NT2/D1 (cell line): ENCODE measurements at regions not wholly inside any gene's neighbourhood (a gene's known extent, or its start where the extent isn't known, plus 50 kb on each side); places are given as distances from the start of the nearest gene placed in this dataset.

Experiments
- DNase-seq: peaks from one replicate; pipeline ENCODE4 v3.0.0-alpha.2; 2011; ENCODE audit warnings: low read depth, low spot score
- H3K27me3 ChIP-seq: 2 replicates; pipeline ENCODE4 v1.6.0; 2011; ENCODE audit warnings: mild to moderate bottlenecking; ENCODE audit not compliant: insufficient read length, insufficient read depth
- H3K36me3 ChIP-seq: 2 replicates; pipeline ENCODE4 v1.6.1; 2011; ENCODE audit warnings: mild to moderate bottlenecking, low read length, mixed read lengths; ENCODE audit not compliant: insufficient read depth, insufficient read length
- H3K4me1 ChIP-seq: 2 replicates; pipeline ENCODE4 v1.5.1; 2011; ENCODE audit not compliant: insufficient read depth, insufficient read length
- H3K4me3 ChIP-seq: 2 replicates; pipeline ENCODE4 v1.5.1; 2011; ENCODE audit warnings: low read depth; ENCODE audit not compliant: insufficient read length
- H3K9ac ChIP-seq: 2 replicates; pipeline ENCODE4 v1.6.0; 2011; ENCODE audit warnings: low read depth; ENCODE audit not compliant: insufficient read length
- H3K9me3 ChIP-seq: 2 replicates; pipeline ENCODE4 v1.5.1; 2011; ENCODE audit warnings: mild to moderate bottlenecking, low read length; ENCODE audit not compliant: insufficient read depth
- SUZ12 ChIP-seq: IDR thresholded peaks from 2 replicates; pipeline ENCODE4 v1.6.1; 2011; ENCODE audit not compliant: insufficient read length, insufficient read depth; ENCODE audit errors: extremely low read depth
- YY1 ChIP-seq: IDR thresholded peaks from 2 replicates; pipeline ENCODE4 v1.6.1; 2011; ENCODE audit not compliant: insufficient read length, insufficient read depth
- ZNF274 ChIP-seq: IDR thresholded peaks from 2 replicates; pipeline ENCODE4 v1.6.1; 2011; ENCODE audit warnings: mild to moderate bottlenecking, low read depth, low read length

DNA sequence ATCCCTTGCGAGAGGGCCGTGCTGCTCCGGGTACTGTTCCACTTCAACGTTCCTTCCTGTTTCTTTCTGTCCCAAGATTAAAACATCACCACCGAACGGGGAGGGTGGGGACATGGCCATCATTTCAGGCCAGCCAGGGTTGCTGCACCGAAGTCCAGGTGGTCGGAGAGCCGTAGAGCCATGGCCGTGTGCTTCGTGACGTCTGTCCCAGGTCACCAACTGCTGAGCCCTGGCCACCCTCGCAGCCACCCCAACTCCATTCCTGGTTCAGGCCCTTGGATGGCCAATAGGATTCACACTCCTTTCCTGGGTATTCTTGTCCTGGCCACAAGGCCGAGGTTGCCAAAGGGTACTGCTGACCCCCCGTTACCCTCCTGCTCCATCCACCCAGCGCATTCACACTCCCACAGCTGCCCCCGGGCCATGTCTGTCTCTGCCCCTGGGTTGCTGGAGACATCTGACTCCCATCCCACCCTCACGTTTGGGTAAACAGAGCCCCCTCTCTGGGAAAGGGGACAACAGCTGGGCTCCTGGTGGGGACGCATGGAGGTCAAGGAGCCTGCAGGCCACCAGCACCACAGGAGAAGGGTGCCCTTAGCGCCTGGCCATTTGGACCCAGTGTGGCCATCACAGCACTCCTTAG is 103.2 kb downstream of the HMX1 start:
- no peak for TF ChIP-seq SUZ12
- TF ChIP-seq YY1 = no peak
- TF ChIP-seq ZNF274 = no peak
- Histone ChIP-seq H3K4me3 (no peak overlapping the region), H3K36me3 (no peaks in the 10 kb centered on the region), H3K9ac (no peak overlapping the region), H3K9me3 (no peaks in the 10 kb centered on the region), H3K27me3 (peaks cover 5% of the 10 kb centered on the region), H3K4me1 (peaks cover 24% of the 10 kb centered on the region)
- no peak for DNase-seq

DNA sequence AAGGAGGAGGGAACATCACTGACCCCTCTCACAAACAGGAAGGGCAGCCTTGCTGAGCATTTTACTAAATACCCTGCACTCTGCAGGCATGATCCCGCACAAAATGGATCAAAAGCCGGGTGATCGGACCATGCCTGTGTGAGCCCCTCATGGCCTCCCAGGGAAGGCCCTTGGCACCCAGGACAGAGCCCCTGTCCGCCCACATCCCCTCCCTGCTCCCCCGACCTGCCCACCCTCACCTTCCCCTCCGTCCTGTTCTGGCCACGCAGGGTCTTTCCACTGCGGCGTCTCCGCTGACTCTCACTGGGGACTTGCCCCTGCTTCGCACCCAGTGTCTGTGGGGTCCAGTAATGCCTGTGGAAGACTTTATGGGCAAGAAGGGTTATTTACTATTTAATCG is 105.0 kb downstream of the HMX1 start:
- TF ChIP-seq ZNF274 (no peak), YY1 (no peak), SUZ12 (no peak)
- no peaks in the 10 kb centered on the region for H3K36me3 ChIP-seq

DNA sequence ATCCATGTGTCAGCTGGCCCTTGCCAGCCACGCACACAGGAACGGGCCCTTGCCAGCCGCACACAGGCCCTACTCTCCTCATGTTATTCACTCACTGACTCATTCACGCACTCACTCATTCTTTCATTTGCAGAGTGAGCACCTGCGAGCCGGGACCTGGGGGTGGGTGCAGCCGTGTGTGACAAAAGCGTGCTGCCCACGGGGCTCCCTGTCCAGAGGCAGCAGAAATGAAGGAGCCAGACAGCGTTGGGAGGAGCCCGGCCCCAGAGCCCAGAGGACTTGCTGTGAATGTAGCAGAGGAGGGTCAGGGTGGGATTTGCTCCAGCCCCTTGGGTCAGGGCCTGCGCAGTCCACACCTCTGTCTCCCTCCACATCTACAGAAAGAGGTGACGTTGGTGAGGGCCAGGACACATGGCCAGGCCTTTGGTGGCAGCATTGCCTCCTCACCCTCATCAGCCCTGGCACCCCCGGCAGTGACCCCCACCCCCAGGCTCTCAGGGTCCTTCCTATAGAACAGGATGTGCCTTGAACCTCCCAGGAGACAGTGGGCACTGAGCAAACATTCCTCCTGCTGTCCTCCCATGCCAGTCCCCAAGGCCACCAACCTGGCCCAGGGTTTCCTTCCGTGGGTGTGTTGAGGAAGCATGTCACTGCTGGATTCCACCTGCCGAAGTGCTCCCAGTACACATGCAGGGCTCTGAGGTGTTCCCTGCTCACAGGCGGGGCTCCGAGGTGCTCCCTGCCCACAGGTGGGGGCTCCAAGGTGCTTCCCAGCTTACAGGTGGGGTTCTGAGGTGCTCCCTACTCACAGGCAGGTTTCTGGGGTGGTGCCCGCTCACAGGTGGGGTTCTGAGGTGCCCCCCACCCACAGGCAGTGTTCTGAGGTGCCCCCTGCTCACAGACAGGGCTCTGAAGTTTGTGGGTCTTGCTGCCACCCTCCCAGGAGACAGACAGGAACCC is 105.7 kb downstream of the HMX1 start:
- H3K4me1 ChIP-seq = peaks cover 20% of the 10 kb centered on the region
- peaks cover 5% of the 10 kb centered on the region for H3K27me3 ChIP-seq
- no peak for TF ChIP-seq SUZ12
- TF ChIP-seq YY1 = no peak
- TF ChIP-seq ZNF274 = no peak
- H3K9me3 ChIP-seq = no peaks in the 10 kb centered on the region
- DNase-seq = no peak
- peak overlapping the region; percentile 6 for H3K9ac ChIP-seq
- H3K36me3 ChIP-seq = no peaks in the 10 kb centered on the region
- no peak overlapping the region for H3K4me3 ChIP-seq

More for the DNA sequence above, 105.0 kb downstream of the HMX1 start:
- Histone ChIP-seq H3K9me3 (no peaks in the 10 kb centered on the region), H3K27me3 (peaks cover 5% of the 10 kb centered on the region), H3K9ac (no peak overlapping the region), H3K4me3 (no peak overlapping the region), H3K4me1 (peaks cover 26% of the 10 kb centered on the region)
- DNase-seq = no peak

DNA sequence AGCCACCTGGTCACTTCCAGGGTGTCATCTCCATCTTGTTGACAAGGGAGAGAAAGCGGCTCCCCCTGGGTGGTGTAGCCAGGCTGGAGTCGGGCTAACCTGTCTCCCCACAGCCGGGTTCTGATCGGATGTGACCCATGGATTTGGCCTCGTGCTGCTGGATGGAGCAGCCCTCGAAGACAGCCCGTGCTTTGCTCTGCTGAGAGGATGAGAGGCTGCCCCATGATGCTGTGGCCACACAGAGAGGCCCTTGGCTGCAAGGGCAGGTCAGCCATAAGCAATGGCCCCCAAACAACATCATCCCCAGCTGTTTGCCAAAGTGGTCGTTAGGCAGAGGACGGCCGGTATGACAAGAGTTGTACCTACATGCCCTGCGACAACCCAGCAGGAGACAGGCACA is 106.6 kb downstream of the HMX1 start:
- no peaks in the 10 kb centered on the region for H3K36me3 ChIP-seq
- peaks cover 5% of the 10 kb centered on the region for H3K27me3 ChIP-seq
- peaks cover 14% of the 10 kb centered on the region for H3K4me1 ChIP-seq
- no peaks in the 10 kb centered on the region for H3K9me3 ChIP-seq
- no peak for DNase-seq
- H3K9ac ChIP-seq = no peak overlapping the region
- no peak overlapping the region for H3K4me3 ChIP-seq
- TF ChIP-seq SUZ12 (no peak), YY1 (no peak), ZNF274 (no peak)

DNA sequence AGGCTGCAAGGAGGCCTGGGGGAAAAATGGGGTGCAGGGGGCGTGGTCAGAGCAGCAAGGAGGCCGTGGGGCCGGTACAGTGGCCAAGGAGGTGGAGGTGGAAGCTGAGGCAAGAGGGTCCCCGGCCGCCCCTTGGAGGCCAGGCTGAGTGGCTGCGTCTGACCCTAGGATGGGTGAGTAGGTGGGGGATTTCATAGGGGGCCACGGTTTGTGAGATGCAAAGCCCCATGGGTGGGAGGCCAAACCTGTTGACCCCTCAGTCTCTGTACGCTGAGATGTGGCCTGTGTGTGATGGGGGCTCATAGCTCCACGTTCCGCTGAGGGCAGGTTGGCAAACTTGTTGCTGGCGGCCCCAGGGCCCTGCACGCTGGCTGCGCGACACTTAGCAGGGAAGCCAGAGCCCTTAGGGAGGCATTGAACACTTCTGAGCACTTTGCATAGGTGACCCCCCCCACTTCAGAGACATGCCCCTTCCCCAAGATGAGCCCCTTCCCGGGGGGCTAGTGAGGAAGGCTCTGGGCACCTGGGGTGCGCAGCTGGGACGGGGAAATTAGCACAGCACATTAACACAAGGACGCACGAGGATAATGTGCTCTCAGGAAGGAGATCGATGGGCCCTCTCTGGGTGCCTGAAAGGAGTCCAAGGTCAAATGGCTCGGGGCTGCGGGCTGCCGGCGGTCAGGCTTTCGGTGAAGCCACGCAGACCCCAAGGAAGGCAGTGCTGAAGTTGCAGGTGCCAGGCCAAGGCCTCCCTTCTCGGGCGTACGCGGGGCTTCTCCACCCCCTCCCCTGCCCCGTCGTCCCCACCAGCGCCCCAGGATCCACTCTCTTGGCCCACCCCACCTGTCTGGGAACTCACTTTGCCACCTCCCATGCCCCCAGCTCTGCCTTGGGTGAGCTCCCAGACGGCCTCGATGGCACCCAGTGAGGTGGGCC is 107.4 kb downstream of the HMX1 start:
- DNase-seq = no peak
- no peak for TF ChIP-seq SUZ12
- TF ChIP-seq ZNF274 = no peak
- no peak for TF ChIP-seq YY1
- H3K9me3 ChIP-seq = no peaks in the 10 kb centered on the region
- no peak overlapping the region for H3K4me3 ChIP-seq
- no peaks in the 10 kb centered on the region for H3K27me3 ChIP-seq
- no peaks in the 10 kb centered on the region for H3K36me3 ChIP-seq
- no peak overlapping the region for H3K9ac ChIP-seq
- H3K4me1 ChIP-seq = peaks cover 14% of the 10 kb centered on the region

DNA sequence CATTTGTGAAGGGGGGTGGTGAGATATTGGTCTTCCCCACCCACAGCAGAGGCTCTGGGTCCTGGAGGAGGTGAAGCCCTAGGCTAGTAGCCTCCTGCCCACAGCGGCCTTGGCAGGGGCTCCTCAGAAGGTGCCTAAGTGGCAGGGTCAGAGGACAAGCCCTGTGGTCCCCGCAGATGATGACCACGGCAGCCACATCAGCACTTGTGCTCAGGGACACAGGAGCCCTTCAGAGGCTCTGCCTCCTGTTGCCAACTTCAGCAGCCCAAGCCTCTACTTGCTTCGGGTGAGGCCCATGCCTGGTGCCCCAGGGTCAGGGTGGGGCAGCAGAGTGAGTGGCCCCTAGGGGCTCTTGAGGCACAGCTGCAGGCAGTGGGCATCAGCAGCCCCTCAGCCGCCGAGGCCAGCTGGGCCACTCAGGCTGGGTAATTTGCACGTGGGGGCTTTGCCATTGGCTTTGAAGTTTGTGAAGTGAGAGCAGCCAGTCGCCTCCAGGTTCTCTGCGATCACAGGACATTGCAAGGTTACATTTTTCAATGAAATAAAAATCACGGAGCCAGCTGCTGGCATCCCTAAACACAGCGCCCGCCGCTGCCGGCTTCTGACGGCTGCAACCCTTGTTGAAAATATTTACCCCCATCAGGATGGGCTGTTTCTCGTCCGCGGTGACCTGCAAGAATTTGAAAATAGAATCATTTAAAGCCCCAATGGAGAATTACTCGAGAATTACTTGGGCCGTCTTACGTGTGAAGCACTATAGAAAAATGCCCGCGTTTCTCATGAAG is 108.5 kb downstream of the HMX1 start:
- Histone ChIP-seq H3K4me3 (no peak overlapping the region), H3K9ac (no peak overlapping the region), H3K4me1 (peaks cover 14% of the 10 kb centered on the region), H3K27me3 (no peaks in the 10 kb centered on the region), H3K9me3 (no peaks in the 10 kb centered on the region), H3K36me3 (no peaks in the 10 kb centered on the region)
- TF ChIP-seq YY1 (no peak), ZNF274 (no peak), SUZ12 (no peak)
- no peak for DNase-seq
